ENCODE measurements at regions not wholly inside any gene's neighbourhood (a gene's known extent, or its start where the extent isn't known, plus 50 kb on each side); places are given as distances from the start of the nearest gene placed in this dataset.

DNA sequence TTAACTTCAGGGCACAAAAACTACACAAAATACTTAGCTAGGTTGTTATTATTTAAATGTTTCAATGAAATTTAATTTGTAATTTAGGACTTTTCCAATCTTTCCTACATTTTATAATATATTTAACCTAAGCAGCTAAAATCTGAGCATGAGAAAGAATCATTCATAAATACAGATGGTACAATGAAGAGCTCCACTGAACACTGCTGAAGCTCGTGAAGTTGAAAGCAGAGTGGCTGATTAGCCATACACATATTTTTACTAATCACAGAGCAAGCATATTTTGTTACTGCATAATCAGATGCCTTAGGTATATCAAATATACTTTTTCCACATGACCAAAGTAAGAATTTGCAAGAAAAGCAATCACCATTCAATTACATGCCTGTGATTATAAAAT, 184.9 kb upstream of the ETAA1 start:
- DNase-seq: no peak

DNA sequence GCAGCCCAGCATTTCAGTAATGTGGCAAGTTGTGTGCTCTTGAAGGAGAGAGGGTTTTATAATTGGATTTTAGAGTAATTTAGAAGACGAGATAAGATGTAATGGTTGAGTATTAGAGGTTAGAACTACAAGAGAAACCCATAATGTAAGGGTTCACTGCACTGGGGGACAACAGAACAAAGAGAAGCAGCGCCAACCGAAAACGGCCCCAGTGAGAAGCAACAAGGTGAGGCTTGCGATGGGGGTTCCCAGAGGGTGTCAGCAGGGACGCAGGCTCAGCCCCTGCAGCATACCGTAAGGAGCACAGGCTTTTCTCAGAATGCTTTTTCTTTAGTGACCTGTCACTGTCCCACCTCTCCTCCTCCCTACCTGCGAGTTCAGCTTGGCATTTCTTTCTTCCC, 183.9 kb upstream of the ETAA1 start:
- DNase-seq: no peak

DNA sequence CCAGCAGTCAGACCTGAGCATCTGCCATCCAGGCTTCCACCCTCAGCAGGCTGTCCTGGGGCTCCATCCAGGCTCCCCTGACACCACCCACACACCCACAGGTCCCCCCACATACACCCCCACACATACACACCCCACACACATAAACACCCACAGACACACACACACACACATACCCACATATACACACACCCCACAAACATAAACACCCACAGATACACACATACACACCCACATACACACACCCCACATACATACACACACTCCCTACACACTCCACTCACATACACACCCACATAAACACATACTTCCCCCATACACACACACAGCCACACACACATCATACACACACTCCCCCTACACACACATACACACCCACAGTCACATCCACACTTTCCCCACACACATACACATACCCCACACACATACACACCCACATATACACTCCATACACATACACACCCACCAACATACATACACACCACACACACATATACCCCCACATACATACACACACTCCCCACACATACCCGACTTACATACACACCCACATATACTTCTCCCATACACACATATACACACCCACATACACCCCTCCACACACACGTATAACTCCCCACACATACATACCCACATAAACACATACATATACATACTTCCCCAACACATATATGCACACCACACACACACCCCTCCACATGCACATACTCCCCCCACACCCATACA, 183.3 kb upstream of the ETAA1 start:
- DNase-seq: no peak

DNA sequence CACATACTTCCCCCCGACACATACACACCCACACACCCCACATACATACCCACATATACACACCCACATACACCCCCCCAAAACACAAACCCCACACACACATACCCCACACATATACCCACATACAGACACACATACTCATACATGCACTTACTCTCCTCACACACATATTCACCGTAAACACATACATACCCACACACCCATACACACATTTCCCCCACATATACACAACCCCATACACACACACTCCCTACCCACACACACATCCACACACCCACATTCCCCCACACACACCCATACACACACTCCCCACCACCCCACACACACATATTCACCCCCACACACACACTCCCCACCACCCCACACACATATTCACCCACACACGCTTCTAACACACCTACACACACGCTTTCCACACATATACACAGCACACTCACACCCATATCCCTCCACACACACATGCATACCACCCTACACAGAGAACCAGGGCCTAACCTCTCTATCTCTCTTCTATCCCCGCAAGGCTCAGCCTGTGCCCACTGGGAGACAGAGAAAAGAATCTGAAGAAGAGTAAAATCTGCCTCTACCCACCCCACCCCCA, 182.4 kb upstream of the ETAA1 start:
- no peak for DNase-seq

DNA sequence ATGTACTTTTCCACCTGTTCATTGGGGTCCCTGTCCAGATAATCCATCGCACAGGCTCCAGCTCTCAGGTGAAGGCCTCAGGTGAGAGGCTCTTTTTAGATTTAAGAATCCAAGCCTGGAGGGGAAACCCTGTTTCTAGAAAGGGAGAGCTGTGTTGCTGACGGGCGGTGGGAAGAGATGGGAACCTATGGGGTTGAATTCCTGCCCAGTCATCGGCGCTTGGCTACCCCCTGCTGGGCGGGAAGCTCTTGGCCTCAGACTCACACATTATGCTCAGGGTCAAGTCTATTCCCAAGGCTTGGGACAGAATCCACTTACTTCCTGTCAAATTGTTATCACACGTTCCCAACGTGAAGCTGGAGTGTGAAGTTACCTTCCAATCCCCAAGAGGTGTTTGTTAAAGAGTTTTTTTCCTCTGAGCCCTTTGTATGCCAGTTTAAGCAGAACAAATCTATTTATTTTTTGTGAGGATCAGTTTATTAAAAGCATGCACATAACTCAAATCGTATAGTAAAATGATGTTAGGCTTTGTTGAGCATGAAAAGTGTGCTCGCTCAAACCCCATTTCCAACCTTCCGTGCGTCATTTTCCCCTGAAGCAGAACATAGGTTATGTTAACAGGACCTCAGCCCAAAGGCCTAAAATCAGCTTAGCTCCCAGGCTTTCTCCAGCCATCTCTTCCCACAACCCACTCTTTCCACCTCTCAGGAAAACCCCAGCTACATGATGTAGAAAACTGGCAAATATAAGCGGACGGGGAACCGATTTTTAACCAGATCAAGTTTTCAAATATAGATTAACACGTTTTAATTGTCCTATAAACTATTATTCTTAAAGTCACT, 181.7 kb upstream of the ETAA1 start:
- peak; percentile 52 for DNase-seq

DNA sequence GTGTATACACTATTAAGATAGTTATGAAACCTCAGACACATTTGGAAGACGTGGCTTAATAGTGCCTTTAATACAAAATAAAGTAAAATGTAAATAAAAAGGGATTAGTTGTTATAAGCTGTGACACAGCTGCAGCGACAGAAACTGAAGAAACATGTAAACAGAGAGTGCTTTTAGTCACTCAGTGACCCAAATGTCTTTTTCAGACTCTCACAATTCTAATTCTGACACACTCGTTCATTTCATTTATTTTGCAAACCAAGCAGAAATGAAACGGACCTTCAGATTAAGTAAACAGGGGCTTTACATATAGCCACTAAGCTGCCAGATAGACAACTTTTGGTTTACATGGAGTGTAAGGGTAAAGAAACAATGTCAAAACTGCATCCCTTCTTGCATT, 181.0 kb upstream of the ETAA1 start:
- DNase-seq: no peak

DNA sequence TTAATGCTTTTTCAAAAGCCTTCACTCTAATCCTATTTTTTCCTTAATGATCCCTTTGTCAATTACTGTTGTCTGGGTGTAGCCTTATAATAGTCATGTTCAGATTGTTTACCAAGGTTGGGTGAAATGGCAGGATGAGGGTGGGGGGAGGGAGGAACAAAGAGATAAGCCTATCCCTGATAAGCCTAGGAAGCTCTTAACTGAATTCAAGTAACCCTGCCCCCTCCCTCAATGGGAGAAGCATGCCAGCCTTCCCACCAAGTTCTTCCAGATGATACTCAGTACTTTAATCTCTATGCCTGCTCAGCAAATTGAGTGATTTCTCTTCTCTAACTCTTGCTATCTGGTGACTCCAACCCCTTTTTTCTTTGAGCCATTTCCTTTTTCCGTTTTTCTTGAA, 180.3 kb upstream of the ETAA1 start:
- DNase-seq: no peak

DNA sequence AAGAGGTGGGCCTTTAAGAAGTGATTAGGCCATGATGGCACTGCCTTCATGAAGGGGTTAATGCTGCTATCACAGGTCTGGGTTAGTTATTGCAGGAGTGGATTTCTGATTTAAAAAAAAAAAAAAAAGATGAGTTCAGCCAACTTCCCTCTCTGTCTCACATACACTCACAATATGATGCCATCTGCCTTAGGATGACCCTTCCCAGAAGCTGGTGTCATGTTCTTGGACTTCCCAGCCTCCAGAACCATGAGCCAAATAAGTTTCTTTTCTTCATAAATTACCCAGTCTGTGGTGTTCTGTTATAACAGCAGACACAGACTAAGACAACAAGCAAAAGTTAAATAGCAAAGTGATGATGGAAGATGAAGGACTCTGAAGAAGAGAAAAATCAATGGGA, 179.7 kb upstream of the ETAA1 start:
- no peak for DNase-seq

DNA sequence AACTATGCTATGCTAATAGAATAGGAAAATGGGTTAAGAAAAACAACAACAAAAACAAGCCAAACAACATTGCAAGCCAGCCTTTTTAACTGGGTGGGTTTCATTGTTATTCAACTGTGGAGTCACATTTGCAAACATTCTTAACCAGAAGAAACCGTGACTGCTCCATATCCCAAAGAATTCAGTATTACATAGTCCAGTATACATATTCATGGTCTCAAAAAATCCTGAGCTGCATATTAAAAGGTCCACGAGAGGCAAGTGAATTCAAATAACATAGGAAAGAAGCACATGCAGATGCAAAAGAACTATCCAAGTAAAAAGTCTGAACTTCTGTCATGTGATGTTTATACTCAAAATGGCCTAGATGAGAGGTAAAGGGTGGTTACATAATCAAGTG, 179.1 kb upstream of the ETAA1 start:
- DNase-seq: no peak

DNA sequence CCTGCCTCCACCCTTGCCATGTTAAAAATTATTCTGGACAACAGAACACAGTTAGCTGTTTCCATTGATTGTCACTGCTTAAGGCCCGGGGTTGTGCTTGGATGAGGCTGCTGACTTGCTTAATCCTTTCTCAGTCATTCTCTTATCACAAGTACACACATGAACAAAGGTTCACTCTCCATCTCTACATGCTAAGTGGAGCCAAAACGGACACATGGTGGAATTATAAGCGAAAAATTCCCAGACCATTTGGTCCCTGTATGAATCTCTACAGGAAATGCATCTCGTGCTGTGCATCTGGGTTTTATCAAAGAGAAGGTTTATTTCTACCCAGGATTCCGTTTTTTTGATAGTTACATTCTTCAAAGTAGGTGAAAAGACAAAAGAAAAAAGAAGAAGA, 177.5 kb upstream of the ETAA1 start:
- DNase-seq: no peak

DNA sequence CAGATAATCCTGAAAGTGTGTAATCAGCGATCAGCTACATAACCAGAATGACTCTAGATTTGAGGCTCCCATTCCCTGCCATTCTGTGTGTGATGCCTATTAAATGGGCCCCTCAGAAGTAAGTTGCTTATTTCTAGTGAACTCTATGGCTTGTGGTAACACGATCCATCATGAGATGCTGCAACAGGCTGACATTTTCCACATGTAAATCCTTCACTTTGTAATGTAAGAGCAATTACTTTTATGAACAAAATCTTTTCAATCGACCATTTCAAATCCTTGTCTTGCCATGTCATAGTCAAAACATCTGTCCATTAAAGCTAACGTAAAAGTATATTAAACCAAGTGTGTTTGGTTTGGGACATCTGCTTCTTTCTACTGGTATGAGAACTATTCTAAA, 175.9 kb upstream of the ETAA1 start:
- DNase-seq: no peak

DNA sequence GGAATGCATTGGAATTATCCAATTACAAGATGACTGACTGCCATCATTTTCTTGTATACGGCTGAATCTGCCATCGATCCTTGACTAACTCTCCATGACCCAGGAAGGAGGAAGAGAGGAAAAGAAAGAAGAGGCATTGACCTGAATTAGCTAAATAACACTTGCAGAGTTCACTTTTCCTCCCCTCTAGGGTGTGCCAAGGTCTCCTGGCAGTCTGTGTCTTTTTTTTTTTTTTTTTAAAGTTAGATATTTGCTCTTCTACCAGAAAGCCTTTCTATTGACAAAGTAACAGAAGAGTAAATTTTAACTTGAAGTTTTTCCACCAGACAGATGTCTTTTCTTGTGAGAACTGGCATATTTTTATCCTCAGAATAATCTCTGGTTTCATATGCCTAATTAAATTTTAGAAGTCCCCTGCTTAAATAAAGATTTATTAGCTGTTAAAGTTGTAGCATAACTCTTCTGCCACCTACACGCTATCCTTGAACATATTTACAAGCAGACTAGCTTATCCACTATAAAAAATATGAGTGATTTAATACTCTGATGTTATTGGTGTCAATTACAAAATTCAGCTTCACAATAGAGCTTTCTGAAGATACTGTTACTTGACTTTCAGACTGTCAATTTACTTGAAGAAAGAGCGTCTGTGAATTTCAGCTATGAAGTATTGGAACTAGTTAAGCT, 171.7 kb upstream of the ETAA1 start:
- DNase-seq: no peak

DNA sequence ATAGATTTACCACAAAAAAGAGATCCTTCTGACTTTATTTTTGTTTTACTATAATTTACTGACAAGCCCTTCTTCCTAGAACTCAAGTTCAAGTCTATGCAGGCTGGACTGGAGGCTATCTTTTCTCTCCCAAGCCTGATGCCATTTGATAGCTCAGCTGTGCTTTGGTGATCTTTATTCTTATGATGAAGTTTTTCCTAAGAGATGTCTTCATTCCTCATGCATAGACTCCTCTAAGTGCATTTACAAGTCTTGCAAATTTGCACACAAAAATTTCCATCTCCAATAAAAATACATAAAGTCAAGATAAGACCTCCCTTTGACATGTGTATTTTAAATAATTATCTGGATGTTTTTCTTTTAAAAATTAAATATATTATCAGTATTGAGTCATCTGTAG, 167.4 kb upstream of the ETAA1 start:
- no peak for DNase-seq

DNA sequence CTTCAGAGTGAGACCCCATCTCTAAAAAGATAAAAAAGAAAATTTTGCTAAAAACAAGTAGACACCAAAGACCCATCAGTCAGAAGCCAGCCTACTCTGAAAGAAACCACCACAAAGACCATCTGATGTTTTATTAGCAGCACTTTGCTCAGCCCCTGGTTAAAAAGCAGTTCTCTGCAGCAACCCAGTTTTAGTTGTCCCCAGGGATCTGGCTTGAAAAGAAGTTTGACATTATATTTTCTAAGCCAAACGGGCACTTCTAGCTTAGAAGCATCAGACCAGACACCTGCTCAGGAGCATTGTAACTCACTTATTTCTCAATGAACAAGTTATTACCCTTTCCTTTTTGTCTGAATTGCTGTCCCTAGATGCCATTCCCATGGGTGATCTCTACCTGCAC, 164.2 kb upstream of the ETAA1 start:
- DNase-seq: no peak

DNA sequence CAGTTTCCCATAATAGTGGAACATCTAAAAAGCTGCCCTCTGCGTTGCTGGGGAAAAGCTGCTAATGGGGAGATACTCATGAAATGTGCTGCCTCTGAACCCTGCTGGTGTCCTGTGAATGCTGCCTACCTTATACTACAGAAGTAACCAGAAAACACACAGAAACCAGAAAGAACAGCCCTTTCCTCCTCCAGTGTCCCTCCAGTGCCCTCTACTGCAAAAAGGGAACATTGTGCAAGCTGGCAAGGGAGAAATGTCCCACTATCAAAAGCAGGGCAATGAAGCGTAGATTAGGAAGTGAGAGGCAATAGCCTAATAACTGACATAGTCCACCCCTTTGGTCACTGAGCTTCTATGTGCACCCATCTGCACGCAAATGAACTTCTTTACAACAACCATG, 162.7 kb upstream of the ETAA1 start:
- DNase-seq: peak; percentile 22

DNA sequence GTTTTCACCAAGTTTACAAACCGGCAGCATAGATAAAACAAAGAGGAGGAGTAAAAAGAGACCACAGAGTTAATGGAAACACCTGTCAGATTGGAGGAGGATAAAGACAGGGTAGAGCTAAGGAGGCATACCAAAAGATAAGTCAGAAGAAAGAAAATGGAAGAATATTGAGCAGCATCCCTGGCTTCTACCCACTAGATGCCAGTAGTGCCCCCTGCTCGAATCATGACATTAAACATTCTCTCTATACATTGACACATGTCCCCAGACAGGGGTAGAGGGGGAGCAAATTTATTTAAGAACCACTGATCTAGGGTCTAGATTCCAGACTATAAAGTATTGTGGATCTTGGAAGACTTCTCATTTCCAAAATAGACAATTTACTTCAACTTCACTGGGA, 159.8 kb upstream of the ETAA1 start:
- no peak for DNase-seq

DNA sequence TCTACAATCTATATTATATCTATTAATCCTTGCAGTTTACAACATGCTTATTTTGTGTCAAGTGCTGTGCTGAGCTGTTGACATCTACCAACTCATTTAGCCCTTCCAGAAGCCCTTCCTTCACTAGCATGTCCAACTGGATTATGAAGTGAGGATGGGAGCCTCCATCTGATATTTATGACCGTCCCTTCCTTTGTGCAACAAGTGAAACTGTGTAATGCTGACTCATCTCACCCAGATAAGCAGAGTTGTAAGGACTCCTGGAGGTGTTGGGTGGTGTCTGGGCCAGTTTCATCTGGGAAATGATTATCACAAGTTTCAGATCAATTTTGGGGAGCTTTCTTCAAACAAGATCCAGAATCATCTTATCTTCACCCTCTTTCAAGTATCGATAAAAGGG, 156.6 kb upstream of the ETAA1 start:
- peak; percentile 10 for DNase-seq

DNA sequence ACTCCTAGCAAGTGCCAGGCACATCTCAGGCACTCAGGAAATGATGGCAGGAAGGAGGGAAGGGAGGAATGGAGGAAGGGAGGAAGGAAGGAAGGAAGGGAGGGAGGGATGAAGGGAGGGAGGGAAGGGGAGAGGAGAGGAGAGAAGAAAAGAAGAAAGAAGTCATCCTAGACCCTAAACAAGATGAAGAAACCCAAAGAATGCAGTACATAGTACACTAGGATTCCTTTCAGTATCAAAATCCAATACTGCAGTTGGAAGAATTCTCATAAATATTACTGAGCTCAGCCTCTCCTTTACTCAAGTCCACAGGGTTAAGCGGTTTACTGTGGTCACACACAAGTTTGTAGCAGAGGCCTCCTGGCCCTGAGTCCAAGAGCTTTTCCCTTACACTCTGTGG, 155.7 kb upstream of the ETAA1 start:
- no peak for DNase-seq

DNA sequence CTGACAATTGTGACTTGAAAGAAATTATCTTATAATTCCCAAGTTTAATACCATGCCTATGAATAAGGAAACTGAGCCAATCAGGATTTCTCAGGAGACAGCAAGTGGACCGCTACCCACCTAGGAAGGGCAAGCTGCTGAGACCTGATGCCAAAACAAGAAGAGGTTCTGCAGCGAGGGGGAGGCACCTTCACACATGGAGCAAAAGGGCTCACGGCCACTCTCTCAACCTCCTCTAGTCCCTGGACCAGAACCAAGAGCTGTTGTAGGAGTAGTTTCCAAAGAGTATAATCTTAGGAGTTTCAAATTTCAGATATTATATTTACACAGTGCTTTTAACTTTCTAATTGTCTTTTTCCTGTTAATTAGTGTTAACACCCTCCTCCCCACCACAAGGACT, 154.7 kb upstream of the ETAA1 start:
- no peak for DNase-seq

DNA sequence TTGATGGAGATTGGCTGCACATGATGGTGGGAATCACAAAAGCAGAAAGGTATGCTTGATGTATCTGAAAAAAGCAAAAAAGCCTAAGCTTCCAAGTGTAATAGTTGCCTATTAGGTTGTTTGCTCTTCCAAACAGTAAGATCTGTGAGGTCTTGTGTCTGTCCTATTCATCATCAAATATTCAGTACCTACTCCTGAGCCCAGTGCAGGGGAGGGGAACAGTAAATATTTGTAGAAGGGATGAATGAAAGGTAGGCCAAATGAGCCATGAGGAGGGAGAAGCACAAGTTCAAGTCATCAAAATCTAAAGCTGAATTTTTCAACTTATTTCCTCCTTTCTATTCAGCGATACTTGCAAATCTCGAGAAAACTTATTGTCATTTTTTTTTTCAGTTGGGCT, 153.2 kb upstream of the ETAA1 start:
- DNase-seq: no peak

DNA sequence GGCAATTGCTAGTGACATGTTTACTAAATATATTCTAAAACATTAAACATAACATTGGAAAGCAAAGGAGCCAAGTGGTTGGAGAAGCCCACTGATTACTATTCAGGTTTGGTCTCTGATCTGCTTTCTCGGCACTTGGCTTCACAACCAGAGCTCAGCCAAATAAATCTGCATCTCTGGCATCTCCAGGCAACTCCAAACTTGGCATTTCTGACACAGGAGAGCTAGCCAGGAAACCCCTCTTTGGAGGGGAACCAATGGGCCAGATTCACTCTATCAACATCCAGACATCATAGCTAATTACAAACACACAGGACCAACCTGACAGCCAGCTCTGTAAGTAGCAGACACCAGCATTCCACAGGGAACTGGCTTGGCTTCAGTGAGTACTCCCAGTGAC, 150.3 kb upstream of the ETAA1 start:
- DNase-seq: no peak

DNA sequence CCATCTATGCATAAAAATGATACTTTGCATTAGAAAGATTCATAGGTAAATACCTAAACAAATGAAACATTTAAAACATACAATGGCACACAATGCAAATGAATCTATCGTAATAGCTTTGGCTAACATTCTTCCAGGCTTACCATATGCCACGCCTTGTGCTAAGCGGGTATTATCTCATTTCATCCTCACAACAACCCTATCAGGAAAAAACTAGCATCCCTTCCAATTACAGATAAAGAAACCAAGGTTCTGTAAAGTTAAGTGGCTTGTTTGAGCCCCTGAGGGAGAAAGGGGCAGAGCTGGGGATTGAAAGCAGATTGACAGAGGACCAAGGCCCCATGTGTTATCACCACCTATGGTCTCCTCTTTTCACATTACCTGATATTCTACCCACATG, 145.4 kb upstream of the ETAA1 start:
- DNase-seq: no peak

DNA sequence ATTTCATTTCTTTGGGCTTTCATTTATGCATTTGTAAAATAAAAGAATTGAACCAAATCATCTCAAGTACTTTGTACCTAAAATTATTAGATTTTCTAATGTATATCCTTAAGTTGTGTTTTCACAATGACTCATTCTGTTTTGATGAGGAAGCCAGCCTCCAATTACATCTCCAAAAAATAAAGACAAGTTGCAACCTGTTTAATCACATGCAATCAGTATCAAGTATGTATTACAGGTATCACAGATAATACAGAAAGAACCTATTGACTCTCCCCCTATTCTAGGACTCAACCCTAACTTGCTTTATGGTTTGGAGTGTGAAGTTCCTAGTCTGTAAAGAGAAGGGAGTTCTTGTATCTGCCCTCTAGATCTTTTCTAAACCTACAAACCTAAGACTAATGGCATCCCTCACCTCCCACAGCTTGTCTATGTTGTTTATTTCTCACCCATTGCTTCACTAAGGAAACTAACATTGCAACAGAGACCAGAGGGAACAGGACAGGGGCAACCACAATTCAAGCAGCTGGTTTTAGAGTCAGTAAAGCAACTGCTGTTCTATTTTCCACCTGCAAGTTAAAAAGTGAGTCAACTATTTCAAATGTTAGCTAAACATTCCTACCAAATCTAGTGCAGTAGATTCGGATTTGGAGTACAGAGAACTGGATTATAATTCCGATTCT, 141.1 kb upstream of the ETAA1 start:
- peak; percentile 31 for DNase-seq
